Choroid plexus epithelial cell (primary cell): ENCODE measurements at regions not wholly inside any gene's neighbourhood (a gene's known extent, or its start where the extent isn't known, plus 50 kb on each side); places are given as distances from the start of the nearest gene placed in this dataset.

ENCODE experiments used
- DNase-seq: peaks from one replicate; pipeline ENCODE4 v3.0.0-alpha.2; 2010; ENCODE audit warnings: low read depth
- H3K4me3 ChIP-seq: 2 replicates; pipeline ENCODE4 v1.5.1; 2011; ENCODE audit warnings: low read depth, mild to moderate bottlenecking, control low read depth, low read length, moderate library complexity
- CTCF ChIP-seq: conservative IDR thresholded peaks from 2 replicates; pipeline ENCODE4 v1.5.1; 2011; ENCODE audit warnings: low read depth, mild to moderate bottlenecking, control low read depth, inconsistent platforms, low read length, moderate library complexity

- H3K4me3 ChIP-seq, result no peak overlapping the region
- DNase-seq, result no peak
- no peak for TF ChIP-seq CTCF
These were observed 137.9 kb downstream of the SLC7A11 start for GRCh38 chr4:138104284-138104680.

- no peak for DNase-seq
- no peak for TF ChIP-seq CTCF
- no peak overlapping the region for H3K4me3 ChIP-seq
These were observed 138.4 kb downstream of the SLC7A11 start for GRCh38 chr4:138103597-138104283.

DNA sequence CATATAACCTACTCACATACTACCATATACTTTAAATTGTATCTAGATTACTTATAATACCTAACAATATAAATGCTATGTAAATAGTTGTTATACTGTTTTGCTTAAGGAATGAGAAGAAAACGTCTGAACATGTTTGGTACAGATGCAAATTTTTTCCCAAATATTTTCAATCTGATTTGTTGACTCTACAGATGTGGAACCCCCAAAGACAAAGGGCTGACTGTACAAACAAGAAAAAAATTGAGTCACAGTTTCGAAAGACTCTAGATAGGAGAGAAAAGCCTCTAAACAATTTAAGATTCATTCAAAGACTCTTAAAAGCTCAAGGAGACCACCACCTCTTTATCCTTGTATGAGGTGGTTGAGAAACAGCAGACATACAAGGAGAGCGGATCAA lies 142.8 kb downstream of the SLC7A11 start:
- no peak for DNase-seq
- H3K4me3 ChIP-seq, result no peak overlapping the region
- no peak for TF ChIP-seq CTCF

DNA sequence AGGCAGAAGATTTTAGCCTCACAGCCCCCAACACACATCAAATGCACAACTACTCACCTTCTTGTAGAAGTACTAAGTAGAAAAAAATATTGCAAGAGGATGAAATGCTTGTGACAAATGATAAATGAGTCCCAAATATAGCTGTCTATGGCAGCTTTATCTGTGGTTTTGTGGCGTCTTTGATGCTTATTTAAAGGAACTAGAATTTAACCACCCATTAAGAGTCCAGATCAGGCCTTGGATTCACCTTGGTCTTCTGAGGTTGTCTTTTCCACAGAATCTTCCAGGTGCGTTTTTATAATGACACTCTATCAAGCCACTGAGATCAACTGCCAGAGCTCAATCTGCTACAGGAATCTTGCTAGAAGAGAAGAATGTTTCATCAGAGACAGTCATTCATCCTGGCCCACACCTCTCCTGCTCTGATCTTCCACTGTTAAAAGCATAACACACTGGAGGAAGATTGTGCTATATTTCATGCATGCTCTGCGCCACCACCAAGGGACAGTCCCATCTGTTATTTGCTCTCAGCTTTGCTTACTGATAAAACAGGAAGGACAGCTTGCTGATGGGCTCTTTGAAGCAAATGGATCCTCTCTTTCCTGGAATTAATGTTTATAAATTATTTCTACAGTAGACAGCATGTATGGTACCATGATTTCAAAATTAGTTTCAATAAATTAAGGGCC lies 144.1 kb downstream of the SLC7A11 start:
- no peak for DNase-seq
- TF ChIP-seq CTCF, result no peak
- no peak overlapping the region for H3K4me3 ChIP-seq

DNA sequence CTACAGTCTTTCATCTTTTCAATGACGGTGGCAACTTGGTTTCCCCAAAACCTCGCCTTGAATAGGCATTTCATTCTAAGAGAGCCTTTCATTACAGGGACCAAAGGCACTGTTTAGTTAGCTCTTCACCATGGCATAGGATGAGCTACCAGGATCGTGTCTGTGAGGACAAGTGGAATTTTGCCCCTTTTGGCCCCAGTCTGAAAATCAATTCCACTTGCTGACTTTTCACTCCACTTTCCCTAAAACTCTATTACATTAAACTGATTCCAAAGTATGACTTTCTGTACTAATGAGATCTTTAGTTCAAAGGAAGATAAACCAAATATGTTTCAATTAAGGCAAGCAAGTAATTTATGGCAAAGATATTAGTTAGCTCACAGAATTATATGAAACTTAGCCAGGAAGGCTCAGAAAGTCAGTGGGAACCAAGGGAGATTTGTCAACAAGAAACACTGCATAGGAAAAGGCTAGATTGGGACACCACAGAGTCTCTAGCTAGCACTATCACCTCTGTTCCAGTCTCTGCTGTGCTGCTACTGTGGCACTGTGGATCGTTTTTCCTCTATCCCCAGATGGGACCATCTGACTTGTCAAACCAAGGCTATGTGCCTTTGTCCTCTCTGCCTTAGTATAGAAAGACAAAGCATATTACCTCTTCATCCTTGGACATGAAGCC lies 145.6 kb downstream of the SLC7A11 start:
- no peak overlapping the region for H3K4me3 ChIP-seq
- DNase-seq, result no peak
- no peak for TF ChIP-seq CTCF

- no peak for TF ChIP-seq CTCF
- no peak for DNase-seq
- H3K4me3 ChIP-seq, result no peak overlapping the region
These were observed 146.8 kb downstream of the SLC7A11 start for GRCh38 chr4:138095378-138095777.
